ENCODE measurements at regions not wholly inside any gene's neighbourhood (a gene's known extent, or its start where the extent isn't known, plus 50 kb on each side); places are given as distances from the start of the nearest gene placed in this dataset.

DNA sequence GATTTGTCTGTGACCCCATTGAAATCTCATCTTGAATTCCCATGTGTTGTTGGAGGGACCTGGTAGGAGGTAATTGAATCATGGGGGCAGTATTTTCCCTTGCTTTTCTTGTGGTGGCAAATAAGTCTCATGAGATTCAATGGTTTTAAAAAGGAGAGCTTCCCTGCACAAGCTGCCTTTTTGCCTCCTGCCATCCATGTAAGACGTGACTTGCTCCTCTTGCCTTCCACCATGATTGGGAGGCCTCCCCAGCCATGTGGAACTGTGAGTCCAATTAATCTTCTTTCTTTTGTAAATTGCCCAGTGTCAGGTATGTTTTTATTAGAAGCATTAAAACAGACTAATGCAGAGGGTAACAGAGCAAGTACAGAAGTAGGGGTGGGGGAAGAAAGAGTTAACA is 1097.0 kb upstream of the ADGRB3 start:
- ChIA-PET POLR2A (no interaction called here), CTCF (no interaction called here)
- Histone ChIP-seq H3K4me3 (replicated peaks in 1 of 3; ENCODE audit: insufficient read depth in 1 of 3, low read depth in 1 of 3, low read length in 3 of 3) (no peak overlapping the region), H3K27me3 (ENCODE audit: control insufficient read depth in 2 of 2, insufficient read depth in 2 of 2, low read length in 2 of 2) (no peaks in the 10 kb centered on the region), H3K27ac (ENCODE audit: insufficient read depth, low read depth, low read length) (no peak overlapping the region), H3K4me2 (ENCODE audit: insufficient read depth, low read length) (no peak overlapping the region), H3K9ac (replicated peaks; ENCODE audit: extremely low read depth, insufficient read depth, low read length) (no peak overlapping the region), H2AFZ (ENCODE audit: low read depth, low read length) (no peak overlapping the region), H3K9me1 (replicated peaks; ENCODE audit: control insufficient read depth, extremely low read depth, insufficient read depth, low read length) (no peaks in the 10 kb centered on the region), H3K4me1 (ENCODE audit: control insufficient read depth, extremely low read depth, insufficient read depth, low read length) (no peaks in the 10 kb centered on the region), H3K79me2 (ENCODE audit: control insufficient read depth, insufficient read depth, low read length) (no peaks in the 10 kb centered on the region), H3K9me3 (replicated peaks; ENCODE audit: control insufficient read depth, insufficient read depth, low read length) (no peaks in the 10 kb centered on the region), H3K36me3 (ENCODE audit: control insufficient read depth in 2 of 2, extremely low read depth in 1 of 2, insufficient read depth in 2 of 2, low read length in 2 of 2) (no peaks in the 10 kb centered on the region), H4K20me1 (replicated peaks; ENCODE audit: control insufficient read depth, extremely low read depth, insufficient read depth, low read length) (no peaks in the 10 kb centered on the region)
- dilution Hi-C loops (cut with MboI; ENCODE audit: extremely low pct_ligation_motif_present, low sequenced_read_pairs) (no loop called here), intact Hi-C loops (cut with micrococcal nuclease) (no loop called here)
- TF ChIP-seq FOS (IDR thresholded peaks at IDR 0.05; ENCODE audit: borderline replicate concordance, insufficient read depth, low read length) (no peak), GATA2 (IDR thresholded peaks at IDR 0.05; ENCODE audit: insufficient read depth, insufficient read length, low read depth, low read length) (no peak), POLR2AphosphoS5 (IDR thresholded peaks at IDR 0.05; ENCODE audit: insufficient read depth, low read depth, low read length) (no peak), POLR2A (IDR thresholded peaks at IDR 0.05; ENCODE audit: low read depth, low read length) (no peak), EZH2 (IDR thresholded peaks at IDR 0.05; ENCODE audit: borderline replicate concordance, low read depth, low read length, severe bottlenecking) (no peak), MYC (IDR thresholded peaks at IDR 0.05; ENCODE audit: low read depth, low read length) (no peak), JUN (IDR thresholded peaks at IDR 0.05; ENCODE audit: borderline replicate concordance, insufficient read depth, insufficient read length, low read depth) (no peak)
- TF ChIP-seq, protein P1, sequence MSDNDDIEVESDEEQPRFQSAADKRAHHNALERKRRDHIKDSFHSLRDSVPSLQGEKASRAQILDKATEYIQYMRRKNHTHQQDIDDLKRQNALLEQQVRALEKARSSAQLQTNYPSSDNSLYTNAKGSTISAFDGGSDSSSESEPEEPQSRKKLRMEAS (IDR thresholded peaks at IDR 0.05; ENCODE audit: insufficient read depth, insufficient read length), result no peak
- TF ChIP-seq, protein P2, sequence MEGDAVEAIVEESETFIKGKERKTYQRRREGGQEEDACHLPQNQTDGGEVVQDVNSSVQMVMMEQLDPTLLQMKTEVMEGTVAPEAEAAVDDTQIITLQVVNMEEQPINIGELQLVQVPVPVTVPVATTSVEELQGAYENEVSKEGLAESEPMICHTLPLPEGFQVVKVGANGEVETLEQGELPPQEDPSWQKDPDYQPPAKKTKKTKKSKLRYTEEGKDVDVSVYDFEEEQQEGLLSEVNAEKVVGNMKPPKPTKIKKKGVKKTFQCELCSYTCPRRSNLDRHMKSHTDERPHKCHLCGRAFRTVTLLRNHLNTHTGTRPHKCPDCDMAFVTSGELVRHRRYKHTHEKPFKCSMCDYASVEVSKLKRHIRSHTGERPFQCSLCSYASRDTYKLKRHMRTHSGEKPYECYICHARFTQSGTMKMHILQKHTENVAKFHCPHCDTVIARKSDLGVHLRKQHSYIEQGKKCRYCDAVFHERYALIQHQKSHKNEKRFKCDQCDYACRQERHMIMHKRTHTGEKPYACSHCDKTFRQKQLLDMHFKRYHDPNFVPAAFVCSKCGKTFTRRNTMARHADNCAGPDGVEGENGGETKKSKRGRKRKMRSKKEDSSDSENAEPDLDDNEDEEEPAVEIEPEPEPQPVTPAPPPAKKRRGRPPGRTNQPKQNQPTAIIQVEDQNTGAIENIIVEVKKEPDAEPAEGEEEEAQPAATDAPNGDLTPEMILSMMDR (IDR thresholded peaks at IDR 0.05; ENCODE audit: extremely low read depth in 1 of 2, insufficient read depth in 1 of 2, low read depth in 1 of 2, low read length in 2 of 2), result no peak
- DNase-seq (ENCODE audit: low read depth, low spot score), result no peak
- no TSS peak for BruUV-seq (replicated peaks)
- no peak for FAIRE-seq

All from endothelial cell of umbilical vein (primary cell).